ENCODE measurements at regions not wholly inside any gene's neighbourhood (a gene's known extent, or its start where the extent isn't known, plus 50 kb on each side); places are given as distances from the start of the nearest gene placed in this dataset.

DNA sequence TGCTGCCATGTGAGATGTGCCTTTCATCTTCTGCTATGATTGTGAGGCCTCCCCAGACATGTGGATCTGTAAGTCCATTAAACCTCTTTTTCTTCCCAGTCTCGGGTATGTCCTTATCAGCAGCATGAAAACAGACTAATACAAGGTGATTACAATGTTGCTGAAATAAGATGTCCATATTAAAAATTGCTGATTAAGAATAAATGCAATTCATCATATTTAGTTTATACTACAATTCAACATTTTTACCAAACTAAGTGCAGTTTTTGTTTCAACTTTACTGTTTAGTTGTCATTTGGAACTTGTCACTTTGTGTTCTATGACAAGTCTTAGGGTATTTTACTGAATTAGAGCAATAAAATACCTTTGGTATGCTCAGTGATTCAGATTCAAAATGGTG, 127.6 kb upstream of the TMCO5A start:
- TF ChIP-seq POLR2AphosphoS5 (IDR thresholded peaks at IDR 0.05; ENCODE audit: insufficient read depth in 1 of 2, low read depth in 1 of 2): no peak
- no peak for TF ChIP-seq POLR2A (IDR thresholded peaks at IDR 0.05)

Data from vagina (tissue), 2 donors.